Skeletal muscle tissue (tissue), 3 donors: ENCODE measurements at regions not wholly inside any gene's neighbourhood (a gene's known extent, or its start where the extent isn't known, plus 50 kb on each side); places are given as distances from the start of the nearest gene placed in this dataset.
A peak's percentile ranks its signal among the peaks of the same experiment; 100 is the strongest.
"Not testable (repeated sequence)": the region's sequence is repeated elsewhere in the genome, so short reads cannot be mapped to it uniquely, and the experiment has no call there.

Experiments used
- H3K27ac ChIP-seq: one replicate; pipeline ENCODE4 v1.7.0; 2013; ENCODE audit warnings: mild to moderate bottlenecking, low read depth, low read length, inconsistent platforms
- H3K27me3 ChIP-seq, 3 donors: one replicate each; pipeline ENCODE4 v1.7.0; 2013; ENCODE audit warnings: low read length in 3 of 3; ENCODE audit not compliant: control insufficient read depth in 3 of 3, insufficient read depth in 3 of 3
- H3K36me3 ChIP-seq, 3 donors: one replicate each; pipeline ENCODE4 v1.7.0; 2013; ENCODE audit warnings: low read length in 3 of 3; ENCODE audit not compliant: control insufficient read depth in 3 of 3, insufficient read depth in 3 of 3
- H3K4me1 ChIP-seq, 3 donors: one replicate each; pipeline ENCODE4 v1.7.0; 2013; ENCODE audit warnings: low read length in 3 of 3, mild to moderate bottlenecking in 3 of 3; ENCODE audit not compliant: control insufficient read depth in 3 of 3, insufficient read depth in 3 of 3
- H3K4me3 ChIP-seq, 3 donors: one replicate each; pipeline ENCODE4 v1.7.0; 2013; ENCODE audit warnings: low read length in 3 of 3
- H3K9ac ChIP-seq, 3 donors: one replicate each; pipeline ENCODE4 v1.7.0; 2013; ENCODE audit warnings: low read length in 3 of 3, mild to moderate bottlenecking in 3 of 3, moderate library complexity in 2 of 3, low read depth in 1 of 3
- H3K9me3 ChIP-seq, 3 donors: one replicate each; pipeline ENCODE4 v1.7.0; 2013; ENCODE audit warnings: low read length in 3 of 3; ENCODE audit not compliant: control insufficient read depth in 3 of 3
- donor health status: Osteomylitis.

- Histone ChIP-seq H3K4me1 (no peaks in the 10 kb centered on the region), H3K9ac (peak overlapping the region in 1 of 3 donors; percentile 36), H3K27me3 (no peaks in the 10 kb centered on the region), H3K36me3 (no peaks in the 10 kb centered on the region), H3K27ac (no peak overlapping the region), H3K9me3 (no peaks in the 10 kb centered on the region), H3K4me3 (peak overlapping the region in 2 of 3 donors; percentile 16 to 35)
Observed at GRCh38 chr6:132115714-132116366, 164.7 kb upstream of the CCN2 start.

GRCh38 chr6:132114201-132114825 is 163.1 kb upstream of the CCN2 start:
- Histone ChIP-seq H3K4me3 (no peak overlapping the region), H3K36me3 (no peaks in the 10 kb centered on the region), H3K4me1 (no peaks in the 10 kb centered on the region), H3K9me3 (no peaks in the 10 kb centered on the region), H3K9ac (no peak overlapping the region), H3K27me3 (no peaks in the 10 kb centered on the region), H3K27ac (no peak overlapping the region)

- H3K36me3 ChIP-seq, H3K9ac ChIP-seq, H3K27me3 ChIP-seq, H3K9me3 ChIP-seq, H3K27ac ChIP-seq, H3K4me1 ChIP-seq, H3K4me3 ChIP-seq: not testable (repeated sequence)
Observed at GRCh38 chr6:132109752-132110151, 158.6 kb upstream of the CCN2 start.

- Histone ChIP-seq H3K9ac (no peak overlapping the region), H3K36me3 (no peaks in the 10 kb centered on the region), H3K4me1 (no peaks in the 10 kb centered on the region), H3K4me3 (no peak overlapping the region), H3K27ac (no peak overlapping the region), H3K27me3 (no peaks in the 10 kb centered on the region), H3K9me3 (peaks cover 0 to 3% (median 0%) of the 10 kb centered on the region in 3 donors)
Observed at GRCh38 chr6:132107896-132108295, 156.7 kb upstream of the CCN2 start.

GRCh38 chr6:132101535-132101934 is 150.4 kb upstream of the CCN2 start:
- Histone ChIP-seq H3K4me3 (no peak overlapping the region), H3K36me3 (no peaks in the 10 kb centered on the region), H3K4me1 (no peaks in the 10 kb centered on the region), H3K27me3 (no peaks in the 10 kb centered on the region), H3K27ac (no peak overlapping the region), H3K9me3 (no peaks in the 10 kb centered on the region), H3K9ac (no peak overlapping the region)

- H3K27ac ChIP-seq = no peak overlapping the region
- H3K4me3 ChIP-seq = no peak overlapping the region
- H3K9ac ChIP-seq = no peak overlapping the region
- H3K4me1 ChIP-seq = no peaks in the 10 kb centered on the region
- H3K36me3 ChIP-seq = no peaks in the 10 kb centered on the region
- no peaks in the 10 kb centered on the region for H3K27me3 ChIP-seq
- no peaks in the 10 kb centered on the region for H3K9me3 ChIP-seq
Observed at GRCh38 chr6:132100388-132100990, 149.3 kb upstream of the CCN2 start.

GRCh38 chr6:132096996-132097395 is 145.8 kb upstream of the CCN2 start:
- no peaks in the 10 kb centered on the region for H3K4me1 ChIP-seq
- no peak overlapping the region for H3K9ac ChIP-seq
- H3K4me3 ChIP-seq = no peak overlapping the region
- no peaks in the 10 kb centered on the region for H3K9me3 ChIP-seq
- H3K27me3 ChIP-seq = no peaks in the 10 kb centered on the region
- no peak overlapping the region for H3K27ac ChIP-seq
- no peaks in the 10 kb centered on the region for H3K36me3 ChIP-seq

- Histone ChIP-seq H3K27me3 (no peaks in the 10 kb centered on the region), H3K9ac (no peak overlapping the region), H3K27ac (no peak overlapping the region), H3K36me3 (no peaks in the 10 kb centered on the region), H3K9me3 (no peaks in the 10 kb centered on the region), H3K4me3 (no peak overlapping the region), H3K4me1 (no peaks in the 10 kb centered on the region)
Observed at GRCh38 chr6:132096245-132096644, 145.1 kb upstream of the CCN2 start.

GRCh38 chr6:132089173-132089572 is 138.0 kb upstream of the CCN2 start:
- H3K36me3 ChIP-seq = no peaks in the 10 kb centered on the region
- no peak overlapping the region for H3K27ac ChIP-seq
- no peaks in the 10 kb centered on the region for H3K4me1 ChIP-seq
- H3K27me3 ChIP-seq = no peaks in the 10 kb centered on the region
- H3K4me3 ChIP-seq = no peak overlapping the region
- H3K9me3 ChIP-seq = peaks cover 0 to 6% (median 4%) of the 10 kb centered on the region in 3 donors
- H3K9ac ChIP-seq = no peak overlapping the region

- Histone ChIP-seq H3K36me3 (no peaks in the 10 kb centered on the region), H3K9ac (no peak overlapping the region), H3K4me3 (no peak overlapping the region), H3K27me3 (no peaks in the 10 kb centered on the region), H3K27ac (no peak overlapping the region), H3K4me1 (no peaks in the 10 kb centered on the region), H3K9me3 (peaks cover 0 to 6% (median 4%) of the 10 kb centered on the region in 3 donors)
Observed at GRCh38 chr6:132088150-132088549, 137.0 kb upstream of the CCN2 start.
